ENCODE measurements at regions not wholly inside any gene's neighbourhood (a gene's known extent, or its start where the extent isn't known, plus 50 kb on each side); places are given as distances from the start of the nearest gene placed in this dataset.

DNA sequence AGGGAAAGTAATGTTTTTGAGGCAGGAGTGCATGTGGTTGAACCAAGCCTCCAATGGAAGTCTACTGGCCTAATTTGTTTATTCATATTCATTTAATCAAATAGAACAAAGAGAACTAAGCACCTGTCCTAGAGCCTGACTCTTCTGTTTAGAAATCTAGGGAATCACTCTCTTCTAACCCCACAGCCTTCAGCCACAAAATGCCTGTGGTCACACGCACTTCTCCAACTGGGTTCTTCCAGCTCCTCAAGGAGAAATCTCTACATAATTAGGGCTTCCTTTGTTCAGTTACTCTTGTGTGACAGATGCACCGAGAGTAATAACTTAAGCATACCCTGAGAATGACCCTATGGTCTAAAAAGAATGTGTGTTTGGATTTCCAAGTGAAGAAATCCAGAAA is 133.7 kb upstream of the NAMPT start:
- TF ChIP-seq POLR2A (IDR thresholded peaks at IDR 0.05; ENCODE audit: low read depth, low read length) (no peak), POU2F2 (IDR thresholded peaks at IDR 0.05; ENCODE audit: low read depth, low read length) (no peak), POLR2AphosphoS5 (IDR thresholded peaks at IDR 0.05; ENCODE audit: low read depth, low read length) (no peak), TAF1 (IDR thresholded peaks at IDR 0.05; ENCODE audit: low read depth, low read length) (no peak), SPI1 (IDR thresholded peaks at IDR 0.05; ENCODE audit: low read depth, low read length) (no peak), PAX5 (IDR thresholded peaks at IDR 0.05; ENCODE audit: insufficient read depth, low read length, severe bottlenecking) (no peak)

All from GM12891 (cell line).